ENCODE measurements at regions not wholly inside any gene's neighbourhood (a gene's known extent, or its start where the extent isn't known, plus 50 kb on each side); places are given as distances from the start of the nearest gene placed in this dataset.

- Histone ChIP-seq H3K4ac (ENCODE audit: low read depth in 1 of 2, low read length in 2 of 2) (no peak overlapping the region), H2AFZ (ENCODE audit: low read depth, low read length) (no peak overlapping the region), H3K27ac (ENCODE audit: low read length, poor library complexity, severe bottlenecking) (no peak overlapping the region), H3K36me3 (ENCODE audit: control insufficient read depth in 1 of 2, insufficient read depth in 2 of 2, low read depth in 1 of 2, low read length in 2 of 2) (no peaks in the 10 kb centered on the region), H3K9me3 (ENCODE audit: control insufficient read depth, low read length) (no peaks in the 10 kb centered on the region), H3K14ac (ENCODE audit: low read length in 2 of 2) (no peak overlapping the region), H2BK5ac (ENCODE audit: low read depth, low read length, poor library complexity, severe bottlenecking) (no peak overlapping the region), H2BK120ac (ENCODE audit: low read depth, low read length) (no peak overlapping the region), H3K18ac (ENCODE audit: low read depth in 1 of 2, low read length in 2 of 2) (no peak overlapping the region), H3K4me3 (ENCODE audit: insufficient read depth in 1 of 2, low read depth in 1 of 2, low read length in 2 of 2) (no peak overlapping the region), H3K4me2 (ENCODE audit: low read length, poor library complexity, severe bottlenecking) (no peak overlapping the region), H3K79me1 (replicated peaks; ENCODE audit: low read length, poor library complexity, severe bottlenecking) (no peaks in the 10 kb centered on the region), H2BK12ac (ENCODE audit: low read length in 2 of 2) (no peak overlapping the region), H2BK15ac (ENCODE audit: low read depth, poor library complexity, severe bottlenecking) (no peak overlapping the region), H3K27me3 (ENCODE audit: control insufficient read depth in 1 of 2, insufficient read depth in 1 of 2, low read length in 2 of 2) (no peaks in the 10 kb centered on the region), H4K91ac (ENCODE audit: low read length) (no peak overlapping the region), H4K8ac (ENCODE audit: low read length) (no peak overlapping the region), H3K23ac (ENCODE audit: low read length in 2 of 2) (no peak overlapping the region), H2AK5ac (ENCODE audit: low read length, severe bottlenecking) (no peak overlapping the region), H3K9ac (ENCODE audit: low read length) (no peak overlapping the region), H3K4me1 (ENCODE audit: control insufficient read depth, insufficient read depth, low read depth, low read length) (no peaks in the 10 kb centered on the region)
- WGBS, result 86% methylated on average over 1 of the region's 5 CpGs
- DNase-seq, result no peak
These were observed 108.6 kb upstream of the CDH6 start for GRCh38 chr5:31084871-31085270.

GRCh38 chr5:31083364-31083763 is 110.1 kb upstream of the CDH6 start:
- Histone ChIP-seq H2BK15ac (ENCODE audit: low read depth, poor library complexity, severe bottlenecking) (no peak overlapping the region), H2BK120ac (ENCODE audit: low read depth, low read length) (no peak overlapping the region), H3K4ac (ENCODE audit: low read depth in 1 of 2, low read length in 2 of 2) (no peak overlapping the region), H3K79me1 (replicated peaks; ENCODE audit: low read length, poor library complexity, severe bottlenecking) (no peaks in the 10 kb centered on the region), H3K14ac (ENCODE audit: low read length in 2 of 2) (no peak overlapping the region), H3K27me3 (ENCODE audit: control insufficient read depth in 1 of 2, insufficient read depth in 1 of 2, low read length in 2 of 2) (no peaks in the 10 kb centered on the region), H2BK12ac (ENCODE audit: low read length in 2 of 2) (no peak overlapping the region), H3K18ac (ENCODE audit: low read depth in 1 of 2, low read length in 2 of 2) (no peak overlapping the region), H3K9me3 (ENCODE audit: control insufficient read depth, low read length) (no peaks in the 10 kb centered on the region), H3K4me2 (ENCODE audit: low read length, poor library complexity, severe bottlenecking) (no peak overlapping the region), H2BK5ac (ENCODE audit: low read depth, low read length, poor library complexity, severe bottlenecking) (no peak overlapping the region), H4K91ac (ENCODE audit: low read length) (no peak overlapping the region), H3K9ac (ENCODE audit: low read length) (no peak overlapping the region), H3K4me3 (ENCODE audit: insufficient read depth in 1 of 2, low read depth in 1 of 2, low read length in 2 of 2) (no peak overlapping the region), H3K36me3 (ENCODE audit: control insufficient read depth in 1 of 2, insufficient read depth in 2 of 2, low read depth in 1 of 2, low read length in 2 of 2) (no peaks in the 10 kb centered on the region), H3K4me1 (ENCODE audit: control insufficient read depth, insufficient read depth, low read depth, low read length) (no peaks in the 10 kb centered on the region), H2AFZ (ENCODE audit: low read depth, low read length) (no peak overlapping the region), H2AK5ac (ENCODE audit: low read length, severe bottlenecking) (no peak overlapping the region), H4K8ac (ENCODE audit: low read length) (no peak overlapping the region), H3K27ac (ENCODE audit: low read length, poor library complexity, severe bottlenecking) (no peak overlapping the region), H3K23ac (ENCODE audit: low read length in 2 of 2) (no peak overlapping the region)
- DNase-seq, result no peak
- WGBS, result 88% methylated on average over 2 of the region's 2 CpGs

- no peak overlapping the region for H3K23ac ChIP-seq (ENCODE audit: low read length in 2 of 2)
- no peak overlapping the region for H2AFZ ChIP-seq (ENCODE audit: low read depth, low read length)
- H3K4me3 ChIP-seq (ENCODE audit: insufficient read depth in 1 of 2, low read depth in 1 of 2, low read length in 2 of 2), result no peak overlapping the region
- no peaks in the 10 kb centered on the region for H3K9me3 ChIP-seq (ENCODE audit: control insufficient read depth, low read length)
- no peaks in the 10 kb centered on the region for H3K36me3 ChIP-seq (ENCODE audit: control insufficient read depth in 1 of 2, insufficient read depth in 2 of 2, low read depth in 1 of 2, low read length in 2 of 2)
- WGBS, result 91% methylated on average over 2 of the region's 2 CpGs
- H4K8ac ChIP-seq (ENCODE audit: low read length), result no peak overlapping the region
- H3K14ac ChIP-seq (ENCODE audit: low read length in 2 of 2), result no peak overlapping the region
- no peak overlapping the region for H3K27ac ChIP-seq (ENCODE audit: low read length, poor library complexity, severe bottlenecking)
- no peak for DNase-seq
- no peaks in the 10 kb centered on the region for H3K4me1 ChIP-seq (ENCODE audit: control insufficient read depth, insufficient read depth, low read depth, low read length)
- no peaks in the 10 kb centered on the region for H3K27me3 ChIP-seq (ENCODE audit: control insufficient read depth in 1 of 2, insufficient read depth in 1 of 2, low read length in 2 of 2)
- no peak overlapping the region for H3K18ac ChIP-seq (ENCODE audit: low read depth in 1 of 2, low read length in 2 of 2)
- no peak overlapping the region for H2AK5ac ChIP-seq (ENCODE audit: low read length, severe bottlenecking)
- H2BK12ac ChIP-seq (ENCODE audit: low read length in 2 of 2), result no peak overlapping the region
- no peaks in the 10 kb centered on the region for H3K79me1 ChIP-seq (replicated peaks; ENCODE audit: low read length, poor library complexity, severe bottlenecking)
- no peak overlapping the region for H3K9ac ChIP-seq (ENCODE audit: low read length)
- no peak overlapping the region for H3K4ac ChIP-seq (ENCODE audit: low read depth in 1 of 2, low read length in 2 of 2)
- no peak overlapping the region for H2BK15ac ChIP-seq (ENCODE audit: low read depth, poor library complexity, severe bottlenecking)
- H2BK5ac ChIP-seq (ENCODE audit: low read depth, low read length, poor library complexity, severe bottlenecking), result no peak overlapping the region
- no peak overlapping the region for H4K91ac ChIP-seq (ENCODE audit: low read length)
- no peak overlapping the region for H3K4me2 ChIP-seq (ENCODE audit: low read length, poor library complexity, severe bottlenecking)
- no peak overlapping the region for H2BK120ac ChIP-seq (ENCODE audit: low read depth, low read length)
These were observed 113.8 kb upstream of the CDH6 start for GRCh38 chr5:31079668-31080067.

GRCh38 chr5:31078956-31079355 is 114.5 kb upstream of the CDH6 start:
- Histone ChIP-seq H2BK12ac (ENCODE audit: low read length in 2 of 2) (no peak overlapping the region), H2BK15ac (ENCODE audit: low read depth, poor library complexity, severe bottlenecking) (no peak overlapping the region), H3K4ac (ENCODE audit: low read depth in 1 of 2, low read length in 2 of 2) (no peak overlapping the region), H3K14ac (ENCODE audit: low read length in 2 of 2) (no peak overlapping the region), H3K9ac (ENCODE audit: low read length) (no peak overlapping the region), H2AFZ (ENCODE audit: low read depth, low read length) (no peak overlapping the region), H3K18ac (ENCODE audit: low read depth in 1 of 2, low read length in 2 of 2) (no peak overlapping the region), H3K4me2 (ENCODE audit: low read length, poor library complexity, severe bottlenecking) (no peak overlapping the region), H3K9me3 (ENCODE audit: control insufficient read depth, low read length) (no peaks in the 10 kb centered on the region), H2AK5ac (ENCODE audit: low read length, severe bottlenecking) (no peak overlapping the region), H3K36me3 (ENCODE audit: control insufficient read depth in 1 of 2, insufficient read depth in 2 of 2, low read depth in 1 of 2, low read length in 2 of 2) (no peaks in the 10 kb centered on the region), H3K4me1 (ENCODE audit: control insufficient read depth, insufficient read depth, low read depth, low read length) (peaks cover 1% of the 10 kb centered on the region), H2BK5ac (ENCODE audit: low read depth, low read length, poor library complexity, severe bottlenecking) (no peak overlapping the region), H3K27ac (ENCODE audit: low read length, poor library complexity, severe bottlenecking) (no peak overlapping the region), H4K8ac (ENCODE audit: low read length) (no peak overlapping the region), H4K91ac (ENCODE audit: low read length) (no peak overlapping the region), H3K23ac (ENCODE audit: low read length in 2 of 2) (no peak overlapping the region), H3K79me1 (replicated peaks; ENCODE audit: low read length, poor library complexity, severe bottlenecking) (no peaks in the 10 kb centered on the region), H3K27me3 (ENCODE audit: control insufficient read depth in 1 of 2, insufficient read depth in 1 of 2, low read length in 2 of 2) (no peaks in the 10 kb centered on the region), H2BK120ac (ENCODE audit: low read depth, low read length) (no peak overlapping the region), H3K4me3 (ENCODE audit: insufficient read depth in 1 of 2, low read depth in 1 of 2, low read length in 2 of 2) (no peak overlapping the region)
- no peak for DNase-seq
- WGBS, result 75% methylated on average over 3 of the region's 3 CpGs
